ENCODE measurements at regions not wholly inside any gene's neighbourhood (a gene's known extent, or its start where the extent isn't known, plus 50 kb on each side); places are given as distances from the start of the nearest gene placed in this dataset.

DNA sequence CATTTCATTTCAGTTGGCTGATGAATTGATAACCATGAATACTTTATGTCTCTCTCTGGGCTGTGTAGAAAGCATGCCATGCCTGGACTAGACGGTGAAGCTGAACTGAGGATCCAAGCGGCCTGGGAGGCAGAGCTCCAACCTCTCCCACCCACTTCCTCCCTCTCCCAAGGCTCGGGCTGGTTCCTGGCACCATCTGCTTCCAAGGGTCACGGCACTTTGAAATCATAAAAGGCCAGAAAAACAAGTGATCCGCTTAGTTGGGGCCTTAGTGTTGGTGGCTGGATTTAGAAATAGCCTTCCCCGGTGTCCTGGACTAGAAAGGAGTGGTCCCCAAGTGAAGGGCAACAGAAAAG is 202.4 kb upstream of the PMEPA1 start:
- TF ChIP-seq CTCF (IDR thresholded peaks at IDR 0.05; ENCODE audit: low read depth, low read length, missing control alignments): no peak
- DNase-seq (ENCODE audit: extremely low read depth, low read depth): no peak
- H3K4me3 ChIP-seq (replicated peaks; ENCODE audit: low read depth, low read length): no peak overlapping the region

GRCh38 chr20:57911512-57912226 is 201.9 kb upstream of the PMEPA1 start:
- TF ChIP-seq CTCF (IDR thresholded peaks at IDR 0.05; ENCODE audit: low read depth, low read length, missing control alignments): no peak
- DNase-seq (ENCODE audit: extremely low read depth, low read depth): no peak
- H3K4me3 ChIP-seq (replicated peaks; ENCODE audit: low read depth, low read length): no peak overlapping the region

- no peak overlapping the region for H3K4me3 ChIP-seq (replicated peaks; ENCODE audit: low read depth, low read length)
- TF ChIP-seq CTCF (IDR thresholded peaks at IDR 0.05; ENCODE audit: low read depth, low read length, missing control alignments): no peak
- no peak for DNase-seq (ENCODE audit: extremely low read depth, low read depth)
Observed at GRCh38 chr20:57910716-57911115, 200.9 kb upstream of the PMEPA1 start.

- no peak for DNase-seq (ENCODE audit: extremely low read depth, low read depth)
- no peak overlapping the region for H3K4me3 ChIP-seq (replicated peaks; ENCODE audit: low read depth, low read length)
- no peak for TF ChIP-seq CTCF (IDR thresholded peaks at IDR 0.05; ENCODE audit: low read depth, low read length, missing control alignments)
Observed at GRCh38 chr20:57909763-57910331, 200.0 kb upstream of the PMEPA1 start.

DNA sequence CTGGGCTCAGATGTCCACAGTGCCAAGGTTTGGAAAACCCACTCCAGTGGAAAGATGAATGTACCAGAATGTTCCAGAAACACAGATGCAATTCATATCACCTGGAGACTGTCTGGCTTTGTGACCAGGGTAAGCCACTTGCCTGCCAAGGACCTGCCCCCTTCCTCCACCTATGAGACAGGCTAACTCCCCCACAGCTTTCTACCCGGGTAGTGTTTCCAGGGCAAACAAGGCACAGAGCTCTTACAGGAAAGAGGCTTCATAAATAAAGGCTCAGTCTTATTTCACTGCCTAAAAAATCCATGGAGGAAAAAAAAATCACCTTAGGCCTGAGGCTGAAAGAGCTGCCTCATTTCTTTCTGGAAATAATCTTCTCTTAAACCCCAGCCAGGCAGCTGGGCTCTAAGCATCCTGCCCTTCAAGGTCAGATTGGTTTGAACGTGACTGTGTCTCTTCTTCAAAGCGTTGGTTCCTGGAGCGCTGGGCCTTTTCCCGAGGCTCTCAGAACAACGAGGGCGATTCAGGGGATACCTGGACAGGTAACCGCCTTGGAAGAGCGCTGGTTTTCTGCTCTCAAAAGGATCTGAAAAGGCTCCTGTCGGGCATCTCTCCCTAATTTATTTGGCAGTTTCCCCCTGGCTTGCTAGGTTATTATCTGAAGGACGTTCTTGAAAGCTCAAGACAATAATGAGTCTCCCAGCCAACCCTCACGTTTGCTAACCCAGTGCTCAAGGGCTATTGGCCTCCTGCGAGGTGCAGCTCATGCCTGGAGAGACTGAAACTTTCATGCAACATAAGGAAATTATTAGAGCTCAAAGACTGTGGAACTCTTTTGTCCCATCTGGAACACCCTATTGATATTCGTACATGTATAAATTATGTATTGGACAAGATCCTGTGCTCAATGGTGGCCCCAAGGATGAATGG is 199.2 kb upstream of the PMEPA1 start:
- H3K4me3 ChIP-seq (replicated peaks; ENCODE audit: low read depth, low read length): no peak overlapping the region
- DNase-seq (ENCODE audit: extremely low read depth, low read depth): no peak
- TF ChIP-seq CTCF (IDR thresholded peaks at IDR 0.05; ENCODE audit: low read depth, low read length, missing control alignments): no peak

GRCh38 chr20:57908226-57908625 is 198.4 kb upstream of the PMEPA1 start:
- DNase-seq (ENCODE audit: extremely low read depth, low read depth): no peak
- no peak for TF ChIP-seq CTCF (IDR thresholded peaks at IDR 0.05; ENCODE audit: low read depth, low read length, missing control alignments)
- no peak overlapping the region for H3K4me3 ChIP-seq (replicated peaks; ENCODE audit: low read depth, low read length)

All from HFF-Myc (cell line).